Vagina (tissue), 2 donors: ENCODE measurements at regions not wholly inside any gene's neighbourhood (a gene's known extent, or its start where the extent isn't known, plus 50 kb on each side); places are given as distances from the start of the nearest gene placed in this dataset.

Source experiments
- POLR2A ChIP-seq, 2 donors: fragments of 450-650 bp; IDR thresholded peaks; one replicate each; pipeline ENCODE4 v1.6.1; 2017; ENCODE audit warnings: antibody characterized with exemption in 2 of 2, mild to moderate bottlenecking in 2 of 2, moderate library complexity in 2 of 2
- TF ChIP-seq, protein P1 (sequence below), 3 experiments: fragments of 450-650 bp in 2 of 3; fragments of 200-600 bp in 1 of 3; sonication (generic) in 1 of 3; IDR thresholded peaks; one replicate each; pipeline ENCODE4 v1.5.1; 2017 to 2019; ENCODE audit warnings: antibody characterized with exemption in 3 of 3, mild to moderate bottlenecking in 2 of 3, moderate library complexity in 2 of 3

DNA sequence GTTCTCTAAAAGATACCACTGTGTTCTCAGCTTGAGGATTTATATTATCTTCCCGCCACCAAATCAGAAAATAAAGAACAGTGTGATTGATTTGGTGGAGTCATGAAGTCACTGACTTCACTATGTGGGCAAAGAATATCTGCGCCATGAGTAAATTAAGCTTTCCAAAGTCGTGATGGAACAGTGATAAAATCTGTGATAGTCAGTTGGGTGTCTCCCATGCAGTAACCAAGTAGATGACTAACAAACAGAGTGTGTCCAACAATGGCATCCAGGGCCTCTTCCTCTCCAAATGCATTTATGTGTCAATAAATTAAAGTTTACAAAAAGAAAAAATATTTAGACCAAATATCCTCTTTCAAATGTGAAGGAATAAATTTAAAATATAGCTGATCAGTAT, 87.0 kb upstream of the DST start:
- TF ChIP-seq, protein P1, sequence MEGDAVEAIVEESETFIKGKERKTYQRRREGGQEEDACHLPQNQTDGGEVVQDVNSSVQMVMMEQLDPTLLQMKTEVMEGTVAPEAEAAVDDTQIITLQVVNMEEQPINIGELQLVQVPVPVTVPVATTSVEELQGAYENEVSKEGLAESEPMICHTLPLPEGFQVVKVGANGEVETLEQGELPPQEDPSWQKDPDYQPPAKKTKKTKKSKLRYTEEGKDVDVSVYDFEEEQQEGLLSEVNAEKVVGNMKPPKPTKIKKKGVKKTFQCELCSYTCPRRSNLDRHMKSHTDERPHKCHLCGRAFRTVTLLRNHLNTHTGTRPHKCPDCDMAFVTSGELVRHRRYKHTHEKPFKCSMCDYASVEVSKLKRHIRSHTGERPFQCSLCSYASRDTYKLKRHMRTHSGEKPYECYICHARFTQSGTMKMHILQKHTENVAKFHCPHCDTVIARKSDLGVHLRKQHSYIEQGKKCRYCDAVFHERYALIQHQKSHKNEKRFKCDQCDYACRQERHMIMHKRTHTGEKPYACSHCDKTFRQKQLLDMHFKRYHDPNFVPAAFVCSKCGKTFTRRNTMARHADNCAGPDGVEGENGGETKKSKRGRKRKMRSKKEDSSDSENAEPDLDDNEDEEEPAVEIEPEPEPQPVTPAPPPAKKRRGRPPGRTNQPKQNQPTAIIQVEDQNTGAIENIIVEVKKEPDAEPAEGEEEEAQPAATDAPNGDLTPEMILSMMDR (IDR thresholded peaks at IDR 0.05): no peak
- TF ChIP-seq POLR2A (IDR thresholded peaks at IDR 0.05): no peak
